Stomach (tissue), 8 donors: ENCODE measurements at regions not wholly inside any gene's neighbourhood (a gene's known extent, or its start where the extent isn't known, plus 50 kb on each side); places are given as distances from the start of the nearest gene placed in this dataset.
"Not testable (repeated sequence)": the region's sequence is repeated elsewhere in the genome, so short reads cannot be mapped to it uniquely, and the experiment has no call there.

ENCODE experiments used
- DNase-seq, 2 donors: peaks; one replicate each; pipeline versions ENCODE4 v3.0.0 to v3.0.0-alpha.2; 2013 to 2019
- H3K27ac ChIP-seq, 5 donors: fragments of 200-600 bp in 4 of 5; sonication (generic) in 4 of 5; one replicate each; pipeline ENCODE4 v1.5.1; 2013 to 2019; ENCODE audit warnings: mild to moderate bottlenecking in 1 of 5, moderate library complexity in 1 of 5
- H3K27me3 ChIP-seq, 3 donors: fragments of 200-600 bp; sonication (generic); one replicate each; pipeline ENCODE4 v1.5.1; 2017 to 2019; ENCODE audit warnings: mixed run types in 1 of 3
- H3K36me3 ChIP-seq, 4 donors: fragments of 200-600 bp; sonication (generic); 1 replicate in 3 of 4; 2 replicates in 1 of 4; pipeline ENCODE4 v1.5.1; 2016 to 2019
- H3K4me1 ChIP-seq, 4 donors: fragments of 200-600 bp; sonication (generic); one replicate each; pipeline ENCODE4 v1.5.1; 2016 to 2019
- H3K4me3 ChIP-seq, 4 donors: fragments of 200-600 bp; sonication (generic) in 3 of 4; one replicate each; pipeline ENCODE4 v1.5.1; 2016 to 2019; ENCODE audit warnings: mild to moderate bottlenecking in 1 of 4
- H3K9me3 ChIP-seq, 4 donors: fragments of 200-600 bp; sonication (generic); one replicate each; pipeline ENCODE4 v1.5.1; 2016 to 2019
- EP300 ChIP-seq: sonication (generic); formaldehyde crosslinking; IDR thresholded peaks from one replicate; pipeline ENCODE4 v1.6.1; 2017; ENCODE audit warnings: antibody characterized with exemption
- POLR2A ChIP-seq, 4 donors: fragments of 450-650 bp; IDR thresholded peaks; one replicate each; pipeline ENCODE4 v1.6.1; 2016; ENCODE audit warnings: antibody characterized with exemption in 4 of 4, control low read depth in 2 of 4, mild to moderate bottlenecking in 1 of 4, moderate library complexity in 1 of 4
- POLR2AphosphoS5 ChIP-seq, 3 donors: sonication (generic); formaldehyde crosslinking; IDR thresholded peaks; one replicate each; pipeline ENCODE4 v1.6.1; 2016; ENCODE audit warnings: antibody characterized with exemption in 3 of 3
- WGBS, 5 donors: extraction: QIAGEN DNeasy Blood & Tissue Kit in 3 of 5; methylation state at CpG; one replicate each; pipeline versions ENCODE4 v1.1.5 to v1.1.7; 2013 to 2018; 5-methylcytosine and 5-hydroxymethylcytosine counted together
- intact Hi-C: fragments of 100-400 bp; cut with DNase I; formaldehyde crosslinking; loops from one replicate; pipeline ENCODE4 v1.15.1; 2023; ENCODE audit warnings: low total_unique reads
- TF ChIP-seq, protein P1 (sequence below), 7 experiments: fragments of 450-650 bp in 4 of 7; fragments of 200-600 bp in 3 of 7; sonication (generic) in 3 of 7; IDR thresholded peaks; one replicate each; pipeline ENCODE4 v1.5.1; 2016 to 2019; ENCODE audit warnings: antibody characterized with exemption in 7 of 7, control low read depth in 2 of 7, mild to moderate bottlenecking in 1 of 7
- donor health status: healthy with polysubstance abuse.
- donor health status: Bipolar disorder and iron deficiency.
- donor health status: healthy.

- H3K4me3 ChIP-seq: no peak overlapping the region
- 55 to 72% (median 61%) methylated on average over 2 of the region's 2 CpGs for WGBS, 5 donors
- H3K27me3 ChIP-seq: peaks cover 0 to 5% (median 0%) of the 10 kb centered on the region in 3 donors
- H3K36me3 ChIP-seq: no peaks in the 10 kb centered on the region
- H3K4me1 ChIP-seq: no peaks in the 10 kb centered on the region
- no peak overlapping the region for H3K27ac ChIP-seq
- peaks cover 0 to 18% (median 1%) of the 10 kb centered on the region in 4 donors for H3K9me3 ChIP-seq
- DNase-seq: no peak
- intact Hi-C loops: no loop called here
- TF ChIP-seq POLR2AphosphoS5 (IDR thresholded peaks at IDR 0.05) (no peak), EP300 (no peak), POLR2A (IDR thresholded peaks at IDR 0.05) (no peak)
- TF ChIP-seq, protein P1, sequence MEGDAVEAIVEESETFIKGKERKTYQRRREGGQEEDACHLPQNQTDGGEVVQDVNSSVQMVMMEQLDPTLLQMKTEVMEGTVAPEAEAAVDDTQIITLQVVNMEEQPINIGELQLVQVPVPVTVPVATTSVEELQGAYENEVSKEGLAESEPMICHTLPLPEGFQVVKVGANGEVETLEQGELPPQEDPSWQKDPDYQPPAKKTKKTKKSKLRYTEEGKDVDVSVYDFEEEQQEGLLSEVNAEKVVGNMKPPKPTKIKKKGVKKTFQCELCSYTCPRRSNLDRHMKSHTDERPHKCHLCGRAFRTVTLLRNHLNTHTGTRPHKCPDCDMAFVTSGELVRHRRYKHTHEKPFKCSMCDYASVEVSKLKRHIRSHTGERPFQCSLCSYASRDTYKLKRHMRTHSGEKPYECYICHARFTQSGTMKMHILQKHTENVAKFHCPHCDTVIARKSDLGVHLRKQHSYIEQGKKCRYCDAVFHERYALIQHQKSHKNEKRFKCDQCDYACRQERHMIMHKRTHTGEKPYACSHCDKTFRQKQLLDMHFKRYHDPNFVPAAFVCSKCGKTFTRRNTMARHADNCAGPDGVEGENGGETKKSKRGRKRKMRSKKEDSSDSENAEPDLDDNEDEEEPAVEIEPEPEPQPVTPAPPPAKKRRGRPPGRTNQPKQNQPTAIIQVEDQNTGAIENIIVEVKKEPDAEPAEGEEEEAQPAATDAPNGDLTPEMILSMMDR (IDR thresholded peaks at IDR 0.05): no peak
Measured at GRCh38 chr19:28686756-28687155, 526.2 kb downstream of the UQCRFS1 start.

- TF ChIP-seq EP300: no peak
- no peak for TF ChIP-seq POLR2A (IDR thresholded peaks at IDR 0.05)
- TF ChIP-seq, protein P1 (IDR thresholded peaks at IDR 0.05): no peak
- intact Hi-C loops: no loop called here
- no peaks in the 10 kb centered on the region for H3K4me1 ChIP-seq
- 89 to 96% (median 91%) methylated on average over 3 of the region's 3 CpGs for WGBS, 5 donors
- H3K4me3 ChIP-seq: no peak overlapping the region
- H3K27me3 ChIP-seq: peaks cover 0 to 5% (median 0%) of the 10 kb centered on the region in 3 donors
- no peaks in the 10 kb centered on the region for H3K36me3 ChIP-seq
- peaks cover 0 to 13% (median 0%) of the 10 kb centered on the region in 4 donors for H3K9me3 ChIP-seq
- DNase-seq: no peak
- H3K27ac ChIP-seq: no peak overlapping the region
Measured at GRCh38 chr19:28685802-28686201, 527.1 kb downstream of the UQCRFS1 start.

- 78 to 87% (median 83%) methylated on average over 4 of the region's 4 CpGs for WGBS, 5 donors
- H3K4me3 ChIP-seq, H3K4me1 ChIP-seq, DNase-seq, H3K36me3 ChIP-seq, intact Hi-C loops, H3K27me3 ChIP-seq, H3K27ac ChIP-seq: not testable (repeated sequence)
- H3K9me3 ChIP-seq: peaks cover 0 to 13% (median 0%) of the 10 kb centered on the region in 4 donors
Measured at GRCh38 chr19:28685077-28685476, 527.9 kb downstream of the UQCRFS1 start.

GRCh38 chr19:28680111-28680510, 532.8 kb downstream of the UQCRFS1 start:
- no peak overlapping the region for H3K4me3 ChIP-seq
- no peaks in the 10 kb centered on the region for H3K4me1 ChIP-seq
- TF ChIP-seq EP300 (no peak), POLR2AphosphoS5 (IDR thresholded peaks at IDR 0.05) (no peak), POLR2A (IDR thresholded peaks at IDR 0.05) (no peak)
- TF ChIP-seq, protein P1 (IDR thresholded peaks at IDR 0.05): no peak
- no peak overlapping the region for H3K27ac ChIP-seq
- 88 to 96% (median 90%) methylated on average over 3 of the region's 3 CpGs for WGBS, 5 donors
- intact Hi-C loops: no loop called here
- no peak for DNase-seq
- no peaks in the 10 kb centered on the region for H3K36me3 ChIP-seq
- H3K27me3 ChIP-seq: no peaks in the 10 kb centered on the region
- H3K9me3 ChIP-seq: peaks cover 0 to 18% (median 0%) of the 10 kb centered on the region in 4 donors

- no peak for TF ChIP-seq EP300
- TF ChIP-seq POLR2A (IDR thresholded peaks at IDR 0.05): no peak
- TF ChIP-seq, protein P1 (IDR thresholded peaks at IDR 0.05): no peak
- TF ChIP-seq POLR2AphosphoS5 (IDR thresholded peaks at IDR 0.05): no peak
- peaks cover 0 to 56% (median 23%) of the 10 kb centered on the region in 4 donors for H3K9me3 ChIP-seq
- intact Hi-C loops: no loop called here
- no peaks in the 10 kb centered on the region for H3K4me1 ChIP-seq
- no peak overlapping the region for H3K27ac ChIP-seq
- no peaks in the 10 kb centered on the region for H3K36me3 ChIP-seq
- 65 to 74% (median 69%) methylated on average over 2 of the region's 2 CpGs for WGBS, 5 donors
- DNase-seq: no peak
- H3K4me3 ChIP-seq: no peak overlapping the region
- no peaks in the 10 kb centered on the region for H3K27me3 ChIP-seq
Measured at GRCh38 chr19:28670836-28671235, 542.1 kb downstream of the UQCRFS1 start.
